ENCODE measurements at regions not wholly inside any gene's neighbourhood (a gene's known extent, or its start where the extent isn't known, plus 50 kb on each side); places are given as distances from the start of the nearest gene placed in this dataset.

GRCh38 chr2:8152392-8153257 lies 529.2 kb upstream of the ID2 start:
- Mint-ChIP-seq H3K9me3 (no peaks in the 10 kb centered on the region), H3K27ac (peak overlapping the region in 2 of 10 donors; percentile 24 to 81), H3K4me3 (no peak overlapping the region), H3K27me3 (no peaks in the 10 kb centered on the region), H3K36me3 (no peaks in the 10 kb centered on the region), H3K4me1 (peaks cover 8 to 19% (median 13%) of the 10 kb centered on the region in 4 donors)
- DNase-seq (no peak), ATAC-seq (no peak)
- POLR2A ChIA-PET: no interaction called here

DNA sequence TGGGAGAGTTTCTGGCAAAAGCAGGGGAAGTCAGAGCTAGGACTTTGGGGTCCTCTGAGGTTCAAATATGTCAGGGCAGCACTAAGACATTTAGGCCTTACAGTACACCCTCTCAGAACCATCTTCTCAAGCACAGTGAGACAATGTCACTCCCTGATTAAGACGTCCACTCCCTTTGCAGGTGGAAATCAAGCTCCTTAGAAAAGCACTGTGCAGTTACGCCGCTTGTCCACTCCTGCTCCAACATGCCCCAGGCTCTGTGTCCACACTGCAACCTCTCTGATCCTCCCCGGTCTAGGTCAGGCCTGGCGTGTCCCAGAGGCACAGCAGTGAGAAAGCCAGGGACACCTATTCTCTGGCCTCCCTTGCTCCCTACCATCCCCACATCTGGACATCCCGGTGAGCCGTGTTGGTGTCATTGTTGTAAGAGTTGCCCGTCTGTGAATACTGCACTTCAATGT lies 528.6 kb upstream of the ID2 start:
- ATAC-seq (no peak), DNase-seq (no peak)
- peak overlapping the region in 1 of 10 donors; percentile 81 for H3K27ac Mint-ChIP-seq
- H3K27me3 Mint-ChIP-seq: no peaks in the 10 kb centered on the region
- no peaks in the 10 kb centered on the region for H3K36me3 Mint-ChIP-seq
- POLR2A ChIA-PET: no interaction called here
- H3K4me1 Mint-ChIP-seq: peaks cover 8 to 19% (median 13%) of the 10 kb centered on the region in 4 donors
- H3K4me3 Mint-ChIP-seq: no peak overlapping the region
- no peaks in the 10 kb centered on the region for H3K9me3 Mint-ChIP-seq

- Mint-ChIP-seq H3K4me3 (no peak overlapping the region), H3K36me3 (no peaks in the 10 kb centered on the region)
- POLR2A ChIA-PET: no interaction called here
Measured at GRCh38 chr2:8154270-8154669, 527.6 kb upstream of the ID2 start.

DNA sequence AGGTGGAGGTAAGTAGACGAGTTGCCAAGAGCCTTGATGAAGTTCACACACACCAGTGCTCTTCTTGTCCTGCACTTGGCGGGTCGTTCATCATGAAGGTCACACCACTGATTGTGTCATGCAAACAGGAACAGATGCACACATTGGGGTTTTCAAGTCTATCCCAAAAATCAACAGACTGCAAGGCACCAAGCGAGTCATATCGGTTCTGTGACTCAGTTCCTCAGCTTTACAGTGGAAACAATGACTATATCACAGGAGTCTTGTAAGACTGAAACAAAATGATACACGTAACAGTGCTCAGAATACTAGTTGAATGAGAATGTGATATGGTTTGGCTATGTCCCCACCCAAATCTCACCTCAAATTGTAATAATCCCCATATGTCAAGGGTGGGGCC lies 526.9 kb upstream of the ID2 start:
- Mint-ChIP-seq H3K27me3 (no peaks in the 10 kb centered on the region), H3K4me1 (peaks cover 11 to 23% (median 13%) of the 10 kb centered on the region in 4 donors), H3K4me3 (no peak overlapping the region), H3K27ac (no peak overlapping the region), H3K9me3 (no peaks in the 10 kb centered on the region), H3K36me3 (no peaks in the 10 kb centered on the region)
- no peak for DNase-seq
- POLR2A ChIA-PET: no interaction called here
- no peak for ATAC-seq

More at GRCh38 chr2:8154270-8154669, 527.6 kb upstream of the ID2 start:
- Mint-ChIP-seq H3K27me3 (no peaks in the 10 kb centered on the region), H3K27ac (no peak overlapping the region), H3K9me3 (no peaks in the 10 kb centered on the region), H3K4me1 (peaks cover 8 to 19% (median 13%) of the 10 kb centered on the region in 4 donors)
- no peak for DNase-seq
- no peak for ATAC-seq

GRCh38 chr2:8157621-8158430 lies 524.0 kb upstream of the ID2 start:
- Mint-ChIP-seq H3K4me3 (no peak overlapping the region), H3K27me3 (no peaks in the 10 kb centered on the region), H3K4me1 (peaks cover 4 to 21% (median 7%) of the 10 kb centered on the region in 4 donors), H3K9me3 (no peaks in the 10 kb centered on the region), H3K36me3 (no peaks in the 10 kb centered on the region), H3K27ac (no peak overlapping the region)
- POLR2A ChIA-PET: no interaction called here
- ATAC-seq (no peak), DNase-seq (no peak)

DNA sequence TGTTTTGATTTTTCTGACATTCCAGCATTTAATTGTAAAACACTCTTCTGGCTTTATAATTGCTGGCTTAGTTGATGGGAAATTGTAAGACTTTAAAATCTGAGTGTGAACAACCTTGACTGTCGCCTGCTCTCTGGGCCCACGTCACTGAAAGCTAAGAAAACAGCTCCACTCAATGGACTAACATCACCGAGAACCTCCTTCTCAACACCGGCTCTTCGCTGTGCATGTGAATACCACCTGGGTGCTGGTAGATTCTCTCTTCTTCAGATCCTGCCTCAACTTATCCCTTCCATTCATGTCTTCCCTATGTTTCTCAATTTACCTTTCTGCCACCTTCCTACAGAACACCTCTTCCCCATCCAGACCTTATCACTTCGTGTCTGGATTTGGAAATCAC lies 523.1 kb upstream of the ID2 start:
- no peak overlapping the region for H3K27ac Mint-ChIP-seq
- POLR2A ChIA-PET: no interaction called here
- H3K36me3 Mint-ChIP-seq: no peaks in the 10 kb centered on the region
- no peak for DNase-seq
- H3K27me3 Mint-ChIP-seq: no peaks in the 10 kb centered on the region
- ATAC-seq: no peak
- peaks cover 0 to 14% (median 3%) of the 10 kb centered on the region in 4 donors for H3K4me1 Mint-ChIP-seq
- H3K9me3 Mint-ChIP-seq: no peaks in the 10 kb centered on the region
- H3K4me3 Mint-ChIP-seq: no peak overlapping the region

GRCh38 chr2:8159211-8159965 lies 522.5 kb upstream of the ID2 start:
- ATAC-seq: no peak
- H3K27ac Mint-ChIP-seq: peak overlapping the region in 1 of 10 donors; percentile 65
- no peak overlapping the region for H3K4me3 Mint-ChIP-seq
- no peak for DNase-seq
- POLR2A ChIA-PET: no interaction called here
- H3K36me3 Mint-ChIP-seq: no peaks in the 10 kb centered on the region
- peaks cover 0 to 14% (median 2%) of the 10 kb centered on the region in 4 donors for H3K4me1 Mint-ChIP-seq
- no peaks in the 10 kb centered on the region for H3K9me3 Mint-ChIP-seq
- H3K27me3 Mint-ChIP-seq: no peaks in the 10 kb centered on the region

- H3K27me3 Mint-ChIP-seq: no peaks in the 10 kb centered on the region
- no peak overlapping the region for H3K4me3 Mint-ChIP-seq
- ATAC-seq: no peak
- POLR2A ChIA-PET: no interaction called here
- no peak for DNase-seq
- peaks cover 0 to 14% (median 2%) of the 10 kb centered on the region in 4 donors for H3K4me1 Mint-ChIP-seq
- no peaks in the 10 kb centered on the region for H3K36me3 Mint-ChIP-seq
- H3K27ac Mint-ChIP-seq: peak overlapping the region in 3 of 10 donors; percentile 8 to 65 (median 47)
- H3K9me3 Mint-ChIP-seq: no peaks in the 10 kb centered on the region
Measured at GRCh38 chr2:8159966-8160603, 521.8 kb upstream of the ID2 start.

- Mint-ChIP-seq H3K27me3 (no peaks in the 10 kb centered on the region), H3K4me3 (no peak overlapping the region), H3K27ac (no peak overlapping the region), H3K36me3 (no peaks in the 10 kb centered on the region), H3K4me1 (peaks cover 0 to 11% (median 2%) of the 10 kb centered on the region in 4 donors), H3K9me3 (no peaks in the 10 kb centered on the region)
- DNase-seq: no peak
- POLR2A ChIA-PET: no interaction called here
- ATAC-seq: no peak
Measured at GRCh38 chr2:8160959-8161358, 520.9 kb upstream of the ID2 start.

DNA sequence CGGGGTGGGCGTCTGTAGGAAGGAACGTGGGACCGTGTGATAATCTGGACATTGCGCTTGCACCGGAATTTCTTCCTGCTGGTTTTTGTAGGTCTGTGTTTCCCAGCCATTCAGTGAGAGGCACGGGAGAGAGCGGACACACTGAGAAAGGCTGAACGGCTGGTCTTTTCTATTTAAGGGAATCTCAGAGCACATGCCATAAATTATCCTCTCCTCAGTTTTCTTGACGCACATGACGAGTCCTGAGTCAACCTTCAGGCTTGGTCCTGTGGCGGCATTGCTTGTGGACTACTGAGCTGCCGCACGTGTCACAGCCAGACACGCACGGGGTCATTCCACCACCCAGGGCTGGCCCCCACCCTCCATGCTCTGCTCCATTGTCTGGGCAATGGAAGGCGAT lies 519.3 kb upstream of the ID2 start:
- no peak overlapping the region for H3K27ac Mint-ChIP-seq
- ATAC-seq: no peak
- POLR2A ChIA-PET: no interaction called here
- DNase-seq: no peak
- H3K27me3 Mint-ChIP-seq: no peaks in the 10 kb centered on the region
- H3K36me3 Mint-ChIP-seq: no peaks in the 10 kb centered on the region
- H3K4me1 Mint-ChIP-seq: peaks cover 0 to 11% (median 2%) of the 10 kb centered on the region in 4 donors
- no peaks in the 10 kb centered on the region for H3K9me3 Mint-ChIP-seq
- no peak overlapping the region for H3K4me3 Mint-ChIP-seq

DNA sequence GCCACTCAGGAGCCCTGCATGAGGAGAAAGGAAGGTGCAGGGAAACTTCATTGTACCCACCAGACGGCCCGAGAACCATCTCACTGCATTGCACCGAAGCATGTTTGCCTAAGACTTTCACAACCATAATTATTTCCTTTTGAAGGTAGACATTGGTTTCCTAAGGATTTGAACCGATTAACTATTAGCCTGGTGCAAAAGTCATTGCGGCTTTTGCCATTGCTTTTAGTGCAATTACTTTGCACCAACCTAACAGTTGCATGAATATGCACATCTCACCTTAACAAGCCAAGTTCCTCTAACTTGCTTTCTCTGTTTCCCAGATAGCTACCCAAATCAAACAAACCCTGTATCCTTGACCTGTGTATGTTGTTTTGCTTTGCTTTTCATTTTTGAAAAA lies 516.3 kb upstream of the ID2 start:
- Mint-ChIP-seq H3K9me3 (no peaks in the 10 kb centered on the region), H3K36me3 (no peaks in the 10 kb centered on the region), H3K4me3 (no peak overlapping the region), H3K27ac (no peak overlapping the region), H3K27me3 (no peaks in the 10 kb centered on the region), H3K4me1 (peaks cover 0 to 14% (median 2%) of the 10 kb centered on the region in 4 donors)
- POLR2A ChIA-PET: no interaction called here
- DNase-seq (no peak), ATAC-seq (no peak)

DNA sequence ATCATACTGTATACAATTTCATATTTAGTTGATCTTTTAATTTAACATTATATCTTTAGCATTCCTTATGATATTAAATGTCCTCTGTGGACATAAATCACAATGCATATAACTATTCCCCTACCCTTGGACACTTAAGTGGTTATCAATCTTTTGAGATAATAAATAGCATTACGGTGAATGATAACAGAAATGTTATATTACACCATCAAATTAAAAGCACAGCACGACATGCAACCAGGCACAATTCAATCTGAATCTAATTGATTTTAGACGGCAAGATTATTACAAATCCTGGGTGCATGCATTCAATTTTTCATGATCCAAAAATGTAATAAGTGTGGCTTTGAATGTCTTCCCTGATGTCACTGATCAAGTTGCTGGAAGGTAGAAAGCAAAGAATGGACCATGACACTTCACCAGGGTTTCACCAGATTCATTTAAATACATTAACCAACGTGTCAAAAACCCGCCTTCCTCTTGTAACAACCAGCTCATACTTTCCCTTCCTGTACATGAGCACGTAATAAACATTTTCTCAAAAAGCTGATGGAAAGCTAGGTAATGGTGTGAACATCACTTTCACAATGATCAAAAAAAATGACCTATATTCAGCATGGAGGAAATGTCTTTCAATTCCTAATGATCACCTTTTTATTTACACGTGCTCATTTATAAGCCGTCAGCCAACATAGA lies 513.7 kb upstream of the ID2 start:
- H3K36me3 Mint-ChIP-seq: no peaks in the 10 kb centered on the region
- no peak for DNase-seq
- H3K27ac Mint-ChIP-seq: peak overlapping the region in 1 of 10 donors; percentile 10
- no peak for ATAC-seq
- peaks cover 0 to 5% (median 0%) of the 10 kb centered on the region in 9 donors for H3K9me3 Mint-ChIP-seq
- POLR2A ChIA-PET: no interaction called here
- peaks cover 0 to 8% (median 3%) of the 10 kb centered on the region in 5 donors for H3K27me3 Mint-ChIP-seq
- peaks cover 0 to 12% (median 4%) of the 10 kb centered on the region in 4 donors for H3K4me1 Mint-ChIP-seq
- no peak overlapping the region for H3K4me3 Mint-ChIP-seq
